Smooth muscle cell (in vitro differentiated cells): ENCODE measurements at regions not wholly inside any gene's neighbourhood (a gene's known extent, or its start where the extent isn't known, plus 50 kb on each side); places are given as distances from the start of the nearest gene placed in this dataset.

ENCODE experiments used
- DNase-seq: peaks from one replicate; lab custom pipeline; 2025; ENCODE audit not compliant: unreplicated experiment; lab: John Stamatoyannopoulos, UW
- H2AFZ ChIP-seq: fragments of 200-600 bp; sonication (generic); 2 replicates; pipeline ENCODE4 v1.6.0; 2016; ENCODE audit warnings: antibody characterized with exemption, low read depth, mild to moderate bottlenecking
- H3F3A ChIP-seq: fragments of 200-600 bp; sonication (generic); 2 replicates; pipeline ENCODE4 v1.6.0; 2017; ENCODE audit warnings: antibody characterized with exemption, low read depth
- H3K27ac ChIP-seq: fragments of 200-600 bp; sonication (generic); 2 replicates; pipeline ENCODE4 v1.5.1; 2016; ENCODE audit warnings: low read depth, mild to moderate bottlenecking
- H3K27me3 ChIP-seq: fragments of 200-600 bp; sonication (generic); 2 replicates; pipeline ENCODE4 v1.6.1; 2016; ENCODE audit warnings: low read depth, mild to moderate bottlenecking
- H3K36me3 ChIP-seq: fragments of 200-600 bp; sonication (generic); 2 replicates; pipeline ENCODE4 v1.5.1; 2016; ENCODE audit warnings: low read depth
- H3K4me1 ChIP-seq: fragments of 200-600 bp; sonication (generic); 2 replicates; pipeline ENCODE4 v1.5.1; 2016; ENCODE audit warnings: low read depth
- H3K4me2 ChIP-seq: fragments of 200-600 bp; sonication (generic); 2 replicates; pipeline ENCODE4 v1.6.0; 2016; ENCODE audit warnings: mild to moderate bottlenecking
- H3K4me3 ChIP-seq: fragments of 200-600 bp; sonication (generic); 2 replicates; pipeline ENCODE4 v1.5.1; 2016; ENCODE audit warnings: mild to moderate bottlenecking
- H3K79me2 ChIP-seq: fragments of 200-600 bp; sonication (generic); 2 replicates; pipeline ENCODE4 v1.6.0; 2016; ENCODE audit warnings: low read depth, mild to moderate bottlenecking
- H3K9ac ChIP-seq: fragments of 200-600 bp; sonication (generic); 2 replicates; pipeline ENCODE4 v1.6.0; 2016; ENCODE audit warnings: low read depth
- H3K9me3 ChIP-seq: fragments of 200-600 bp; sonication (generic); replicated peaks from 2 replicates; pipeline ENCODE4 v1.5.1; 2016; ENCODE audit warnings: low read depth
- H4K20me1 ChIP-seq: fragments of 200-600 bp; sonication (generic); 2 replicates; pipeline ENCODE4 v1.6.0; 2016; ENCODE audit warnings: low read depth
- WGBS: methylation state at CpG from one replicate; pipeline ENCODE4 v1.1.7; 2016; ENCODE audit warnings: low lambda C conversion rate; 5-methylcytosine and 5-hydroxymethylcytosine counted together
- TF ChIP-seq, protein P1 (sequence below): fragments of 200-600 bp; sonication (generic); IDR thresholded peaks from 2 replicates; pipeline ENCODE4 v1.5.1; 2017; ENCODE audit warnings: borderline replicate concordance, mild to moderate bottlenecking, antibody characterized with exemption; ENCODE audit not compliant: insufficient read depth, poor library complexity, severe bottlenecking

DNA sequence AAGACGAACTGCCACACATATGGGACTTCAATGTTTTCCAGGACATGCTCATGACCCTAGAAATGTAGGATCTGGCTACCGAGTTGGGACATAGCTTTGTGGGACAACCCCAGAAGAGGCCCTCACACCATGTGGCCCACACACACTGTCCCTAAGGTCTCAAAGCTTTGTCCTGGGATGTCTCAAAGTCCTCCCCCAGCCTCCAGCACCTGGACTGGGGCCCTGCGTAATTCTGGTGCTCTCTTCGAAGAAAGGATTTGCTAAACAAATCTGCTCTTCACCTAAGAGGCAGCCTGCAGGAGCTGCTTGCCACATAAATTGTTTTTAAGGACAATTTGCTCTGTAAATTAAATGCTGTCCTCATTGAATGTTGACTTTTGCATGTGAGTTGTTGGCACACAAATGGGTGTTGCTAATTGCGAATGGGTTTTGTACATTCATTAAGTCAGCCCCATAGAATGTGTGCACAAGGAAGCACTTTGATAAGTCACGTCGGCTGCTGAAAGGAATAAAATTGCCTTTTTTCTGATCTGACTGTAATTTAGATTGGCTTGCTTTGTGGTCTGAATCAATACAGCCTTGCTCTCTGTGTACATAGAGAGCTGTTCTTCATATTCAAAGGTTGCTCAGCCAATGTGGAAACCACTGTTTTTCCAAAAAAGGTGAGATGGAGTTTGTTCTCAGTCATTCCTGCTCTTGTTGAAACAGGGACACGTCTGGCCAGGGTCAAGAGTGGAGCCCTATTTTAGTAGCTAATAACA, 161.6 kb upstream of the PWP1 start:
- H3K4me3 ChIP-seq = no peak overlapping the region
- H3K79me2 ChIP-seq = no peaks in the 10 kb centered on the region
- TF ChIP-seq, protein P1, sequence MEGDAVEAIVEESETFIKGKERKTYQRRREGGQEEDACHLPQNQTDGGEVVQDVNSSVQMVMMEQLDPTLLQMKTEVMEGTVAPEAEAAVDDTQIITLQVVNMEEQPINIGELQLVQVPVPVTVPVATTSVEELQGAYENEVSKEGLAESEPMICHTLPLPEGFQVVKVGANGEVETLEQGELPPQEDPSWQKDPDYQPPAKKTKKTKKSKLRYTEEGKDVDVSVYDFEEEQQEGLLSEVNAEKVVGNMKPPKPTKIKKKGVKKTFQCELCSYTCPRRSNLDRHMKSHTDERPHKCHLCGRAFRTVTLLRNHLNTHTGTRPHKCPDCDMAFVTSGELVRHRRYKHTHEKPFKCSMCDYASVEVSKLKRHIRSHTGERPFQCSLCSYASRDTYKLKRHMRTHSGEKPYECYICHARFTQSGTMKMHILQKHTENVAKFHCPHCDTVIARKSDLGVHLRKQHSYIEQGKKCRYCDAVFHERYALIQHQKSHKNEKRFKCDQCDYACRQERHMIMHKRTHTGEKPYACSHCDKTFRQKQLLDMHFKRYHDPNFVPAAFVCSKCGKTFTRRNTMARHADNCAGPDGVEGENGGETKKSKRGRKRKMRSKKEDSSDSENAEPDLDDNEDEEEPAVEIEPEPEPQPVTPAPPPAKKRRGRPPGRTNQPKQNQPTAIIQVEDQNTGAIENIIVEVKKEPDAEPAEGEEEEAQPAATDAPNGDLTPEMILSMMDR = no peak
- DNase-seq = no peak
- no peaks in the 10 kb centered on the region for H3K27me3 ChIP-seq
- no peaks in the 10 kb centered on the region for H3K36me3 ChIP-seq
- H3K27ac ChIP-seq = no peak overlapping the region
- H3F3A ChIP-seq = no peaks in the 10 kb centered on the region
- WGBS = 92% methylated on average over 8 of the region's 8 CpGs
- no peaks in the 10 kb centered on the region for H4K20me1 ChIP-seq
- no peaks in the 10 kb centered on the region for H3K9me3 ChIP-seq
- no peak overlapping the region for H2AFZ ChIP-seq
- no peak overlapping the region for H3K9ac ChIP-seq
- H3K4me1 ChIP-seq = no peaks in the 10 kb centered on the region
- no peak overlapping the region for H3K4me2 ChIP-seq

DNA sequence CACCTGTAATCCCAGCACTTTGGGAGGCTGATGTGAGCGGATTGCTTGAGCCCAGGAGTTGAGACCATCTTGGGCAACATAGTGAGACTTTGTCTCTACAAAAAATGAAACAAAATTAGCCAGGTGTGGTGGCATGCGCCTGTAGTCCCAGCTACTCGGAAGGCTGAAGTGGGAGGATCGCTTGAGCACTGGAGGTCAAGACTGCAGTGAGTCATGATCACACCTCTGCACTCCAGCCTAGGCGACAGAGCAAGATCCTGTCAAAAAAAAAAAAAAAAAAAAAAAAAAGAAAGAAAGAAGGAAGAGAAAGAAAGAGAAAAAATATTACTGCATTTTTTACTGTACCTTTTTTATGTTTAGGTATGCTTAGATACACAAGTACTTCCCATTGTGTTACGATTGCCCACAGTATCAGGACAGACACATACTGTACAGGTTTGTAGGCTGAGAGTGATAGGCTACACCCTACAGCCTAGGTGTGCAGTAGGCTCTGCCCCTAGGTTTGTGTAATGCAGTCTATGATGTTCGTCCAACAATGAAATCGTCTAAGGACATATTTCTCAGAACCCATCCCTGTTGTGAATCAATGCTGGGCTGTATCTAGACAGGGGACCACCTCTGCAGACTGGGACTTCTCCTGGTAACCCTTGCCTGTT, 160.4 kb upstream of the PWP1 start:
- Histone ChIP-seq H3K27ac (no peak overlapping the region), H3F3A (no peaks in the 10 kb centered on the region), H3K79me2 (no peaks in the 10 kb centered on the region), H3K4me2 (no peak overlapping the region), H2AFZ (no peak overlapping the region), H4K20me1 (no peaks in the 10 kb centered on the region), H3K4me1 (no peaks in the 10 kb centered on the region), H3K9me3 (no peaks in the 10 kb centered on the region), H3K27me3 (no peaks in the 10 kb centered on the region), H3K36me3 (no peaks in the 10 kb centered on the region), H3K9ac (no peak overlapping the region), H3K4me3 (no peak overlapping the region)
- TF ChIP-seq, protein P1 = no peak
- DNase-seq = no peak
- WGBS = 90% methylated on average over 8 of the region's 8 CpGs

DNA sequence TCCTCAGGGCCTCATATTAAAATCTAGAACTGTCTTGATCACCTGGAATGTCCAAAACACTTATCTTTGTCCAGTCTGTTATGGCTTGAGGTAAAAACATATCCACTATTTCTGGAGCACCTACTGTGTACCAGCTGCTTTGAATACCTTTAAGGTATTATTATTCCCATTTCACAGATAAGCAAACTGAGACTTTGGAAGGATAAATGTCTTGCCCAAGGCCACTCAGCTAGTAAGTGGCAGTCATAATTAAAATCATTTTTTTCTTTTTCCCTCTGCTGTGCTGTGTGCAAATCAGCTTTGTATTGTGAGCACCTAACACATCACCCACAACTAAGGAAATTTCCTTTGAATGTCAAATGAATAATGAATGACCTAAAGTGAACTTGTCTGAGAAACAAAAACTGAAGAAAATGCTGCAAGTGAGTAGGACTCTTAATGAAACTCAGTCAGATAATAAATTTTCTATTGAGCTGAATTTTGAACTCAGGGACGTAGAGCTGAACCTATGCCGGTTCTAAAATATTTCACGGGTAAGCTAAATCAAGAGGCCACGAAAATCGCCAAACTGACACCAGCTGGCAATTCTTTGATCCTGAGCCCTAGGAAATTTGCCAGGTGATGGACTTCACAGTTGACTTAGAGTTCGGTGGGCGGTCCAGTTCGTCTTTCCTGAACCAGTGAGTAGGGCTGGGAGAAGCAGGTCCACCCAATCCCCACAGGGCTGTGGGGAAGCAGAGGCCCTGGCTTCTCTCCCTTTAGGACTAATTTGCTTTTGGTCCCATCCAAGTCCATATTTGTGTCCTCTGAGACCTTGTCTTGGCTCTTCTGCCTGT, 159.7 kb upstream of the PWP1 start:
- Histone ChIP-seq H3K9ac (no peak overlapping the region), H3K9me3 (no peaks in the 10 kb centered on the region), H3F3A (no peaks in the 10 kb centered on the region), H4K20me1 (no peaks in the 10 kb centered on the region), H3K4me3 (no peak overlapping the region), H3K27ac (no peak overlapping the region), H3K36me3 (no peaks in the 10 kb centered on the region), H2AFZ (no peak overlapping the region), H3K4me1 (no peaks in the 10 kb centered on the region), H3K27me3 (no peaks in the 10 kb centered on the region), H3K79me2 (no peaks in the 10 kb centered on the region), H3K4me2 (no peak overlapping the region)
- DNase-seq = no peak
- TF ChIP-seq, protein P1 = no peak
- WGBS = 94% methylated on average over 8 of the region's 8 CpGs
